Eye (tissue), 1 donor: ENCODE measurements at regions not wholly inside any gene's neighbourhood (a gene's known extent, or its start where the extent isn't known, plus 50 kb on each side); places are given as distances from the start of the nearest gene placed in this dataset.
A peak's percentile ranks its signal among the peaks of the same experiment; 100 is the strongest.

Experiments used
- DNase-seq: peaks from one replicate; pipeline ENCODE4 v3.0.0-alpha.2; 2015

DNA sequence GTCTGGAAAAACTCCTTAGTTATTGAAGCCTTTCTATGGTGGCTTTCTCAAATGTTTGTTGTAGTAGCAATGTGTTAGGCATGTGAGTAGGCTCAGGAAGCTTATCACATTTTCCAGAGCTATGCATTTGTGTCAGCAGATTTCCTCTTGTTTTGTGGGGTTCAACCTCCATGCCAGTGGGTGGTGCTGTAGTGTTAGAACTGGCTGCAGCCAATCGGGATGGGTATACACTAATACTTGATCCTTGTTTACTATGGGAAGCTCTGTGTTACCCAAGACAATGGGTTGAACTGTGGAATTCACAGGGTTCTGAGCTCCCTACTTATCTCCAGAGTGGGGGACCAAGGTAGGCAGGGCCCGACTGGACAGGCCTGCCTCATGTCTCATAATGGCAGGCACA is 348.5 kb upstream of the ADAMTS5 start:
- no peak for DNase-seq

DNA sequence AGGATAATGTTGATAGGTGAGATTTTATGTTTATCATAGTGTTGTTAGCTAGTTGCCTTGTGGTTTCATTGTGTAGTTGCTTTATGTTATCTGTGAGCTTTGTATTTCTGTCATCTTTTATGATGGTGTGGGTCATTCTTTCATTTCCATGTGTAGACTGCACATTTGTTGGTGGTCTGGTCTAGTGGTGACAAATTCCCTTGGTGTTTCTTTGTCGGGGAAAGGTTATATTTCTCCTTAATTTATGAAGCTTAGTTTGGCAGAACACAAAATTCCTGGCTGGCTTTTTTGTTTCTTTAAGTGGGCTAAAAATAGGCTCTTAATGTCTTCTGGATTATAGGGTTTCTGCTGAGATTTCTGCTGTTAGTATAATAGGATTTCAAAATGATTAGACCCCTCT is 347.2 kb upstream of the ADAMTS5 start:
- no peak for DNase-seq

DNA sequence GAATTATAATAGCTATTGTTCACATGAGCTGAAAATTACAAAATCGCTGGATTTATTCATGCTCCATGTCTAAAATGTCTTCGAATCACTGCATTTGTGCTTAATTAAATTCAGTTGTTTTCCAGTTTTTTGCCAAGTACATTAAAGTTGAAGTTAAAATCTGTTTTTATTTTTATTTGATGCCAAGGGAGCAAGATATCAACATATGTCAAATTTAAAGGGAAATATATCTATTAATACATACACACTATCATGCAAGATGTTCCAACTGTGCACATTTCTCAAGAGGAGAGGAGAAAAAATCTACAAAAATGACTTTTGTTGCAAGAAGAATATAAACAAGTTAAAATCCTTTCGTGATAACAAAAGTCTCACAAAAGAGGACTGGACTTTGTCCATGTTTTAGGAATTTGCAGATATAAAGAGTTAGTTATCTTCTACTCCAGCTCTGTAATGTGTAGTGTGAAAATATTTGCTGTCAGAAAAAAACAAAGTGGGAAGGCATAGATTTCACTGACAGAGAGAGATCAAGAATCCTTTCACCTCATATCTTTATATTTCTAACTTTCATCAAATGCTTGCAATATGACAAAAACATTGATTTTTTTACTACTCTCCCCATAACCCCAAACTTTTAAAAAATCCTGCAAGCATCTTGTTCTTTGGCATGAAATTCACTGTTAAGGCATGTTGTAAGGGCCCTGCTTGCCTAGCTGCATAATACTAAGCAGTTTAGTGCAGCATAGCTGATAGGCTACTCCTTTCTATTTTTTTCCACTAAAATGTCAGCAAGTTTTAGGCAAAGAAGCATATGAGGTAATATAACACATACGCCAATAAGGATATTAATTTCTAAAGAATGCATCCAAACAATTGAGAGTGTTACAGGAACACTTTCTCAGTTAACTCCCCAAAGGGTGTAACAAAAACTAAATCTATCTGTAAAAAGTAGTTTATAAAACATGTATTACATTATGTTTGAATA is 340.2 kb upstream of the ADAMTS5 start:
- DNase-seq, result peak; percentile 44

DNA sequence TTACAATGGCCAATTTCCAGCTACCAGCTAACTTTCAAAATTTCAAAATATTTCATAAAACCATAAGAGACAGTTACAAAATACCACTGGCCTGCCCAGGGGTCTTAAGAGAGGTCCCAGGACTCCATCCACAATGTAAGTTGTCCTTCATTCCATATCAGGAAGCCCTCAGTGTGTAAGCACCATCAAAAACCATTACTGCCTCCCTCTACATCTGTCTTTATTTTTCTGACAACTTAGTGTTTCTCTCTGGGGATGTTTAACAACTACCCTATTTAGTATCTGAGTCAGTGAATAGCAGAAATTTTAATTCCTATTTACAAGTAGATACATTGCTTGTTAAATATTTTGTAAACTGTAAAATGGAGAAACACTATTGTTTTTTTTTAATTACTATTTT is 339.3 kb upstream of the ADAMTS5 start:
- peak; percentile 25 for DNase-seq

DNA sequence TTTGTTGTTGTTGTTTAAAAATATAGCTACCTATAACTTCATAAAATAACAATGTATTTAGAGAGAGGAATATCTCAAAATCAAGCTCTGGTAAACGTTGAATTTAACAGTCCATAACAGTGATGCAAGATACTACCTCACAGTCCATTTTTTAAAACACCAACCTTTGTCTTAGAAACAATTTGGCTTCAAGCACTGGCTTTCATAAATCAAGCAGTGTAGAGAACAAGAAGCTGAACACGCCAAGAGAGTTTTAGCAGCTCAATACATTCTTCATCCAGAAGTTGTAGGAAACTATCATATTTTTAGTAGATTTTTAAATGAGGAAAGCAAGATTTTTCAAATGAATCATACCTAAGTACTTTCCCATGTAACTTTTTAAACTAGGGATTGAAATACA is 334.3 kb upstream of the ADAMTS5 start:
- DNase-seq, result no peak

DNA sequence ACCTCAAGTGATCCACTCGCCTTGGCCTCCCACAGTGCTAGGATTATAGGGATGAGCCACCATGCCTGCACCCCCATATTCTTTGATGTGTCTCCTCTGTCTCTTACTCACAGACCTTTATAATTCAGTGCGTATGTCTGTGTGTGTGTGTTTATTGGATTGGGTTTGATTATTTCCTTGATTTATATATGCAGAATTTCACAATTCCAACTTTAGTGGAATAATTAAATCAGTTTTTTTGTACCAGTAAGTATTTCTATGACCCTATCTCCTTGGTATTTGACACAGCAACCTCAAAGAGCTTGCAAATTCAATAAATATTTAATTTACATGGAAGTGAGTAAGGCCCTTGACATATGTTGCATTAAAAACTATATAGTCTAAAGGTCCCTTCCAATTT is 333.9 kb upstream of the ADAMTS5 start:
- DNase-seq, result no peak

DNA sequence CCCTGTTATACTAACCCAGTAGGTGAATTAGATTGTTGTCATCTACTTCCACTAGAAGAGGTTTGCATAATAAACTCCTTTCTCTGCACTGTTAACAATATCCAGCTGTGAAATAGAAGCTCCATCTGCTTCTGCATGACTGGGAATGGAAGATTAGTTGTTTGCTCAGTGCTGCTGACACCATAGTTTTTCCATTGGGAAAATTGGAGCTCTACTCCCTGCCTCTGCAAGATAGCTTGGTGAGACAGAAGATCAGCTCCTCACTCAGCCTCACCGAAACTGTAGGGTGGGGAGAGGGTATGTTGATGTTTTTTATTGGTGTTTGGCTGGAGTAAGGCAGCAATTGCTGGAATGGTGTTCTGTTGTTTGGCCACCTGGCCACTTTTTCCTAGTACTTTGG is 331.6 kb upstream of the ADAMTS5 start:
- DNase-seq, result peak; percentile 27

DNA sequence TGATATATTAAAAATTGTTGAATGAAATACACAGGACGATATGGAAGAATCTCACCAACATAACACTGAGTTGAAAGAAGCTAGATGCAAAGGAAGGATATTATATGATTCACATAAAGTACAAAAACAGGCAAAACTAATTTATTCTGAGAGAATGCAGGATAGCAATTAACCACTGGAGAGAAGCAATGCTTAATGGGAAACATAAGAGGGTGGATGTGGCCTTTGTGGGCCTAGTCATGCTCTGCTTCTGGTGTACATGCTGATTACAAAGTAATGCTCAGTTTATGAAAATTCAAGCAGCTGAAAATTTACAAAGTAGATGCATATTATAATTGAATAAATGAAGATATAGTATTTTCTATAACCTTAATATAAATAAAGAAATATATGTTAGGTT is 326.4 kb upstream of the ADAMTS5 start:
- no peak for DNase-seq

DNA sequence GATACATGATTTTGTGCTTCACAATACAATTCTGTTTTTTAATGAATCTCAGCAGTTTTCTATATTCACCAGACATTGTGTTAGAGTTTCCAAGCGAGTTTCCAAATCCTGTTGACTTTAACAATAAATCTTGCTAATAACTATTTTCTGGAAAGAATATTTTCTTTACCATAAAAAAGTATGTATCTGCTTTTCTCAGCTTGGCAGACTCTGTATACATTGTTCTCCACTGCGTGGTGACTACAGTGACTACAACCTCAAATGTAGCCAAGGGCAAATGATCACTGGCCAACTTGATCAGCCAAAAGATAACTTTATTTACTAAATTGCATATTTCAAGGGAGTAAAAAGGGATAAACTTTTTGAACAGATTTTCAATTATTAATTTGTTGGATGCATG is 325.9 kb upstream of the ADAMTS5 start:
- no peak for DNase-seq

DNA sequence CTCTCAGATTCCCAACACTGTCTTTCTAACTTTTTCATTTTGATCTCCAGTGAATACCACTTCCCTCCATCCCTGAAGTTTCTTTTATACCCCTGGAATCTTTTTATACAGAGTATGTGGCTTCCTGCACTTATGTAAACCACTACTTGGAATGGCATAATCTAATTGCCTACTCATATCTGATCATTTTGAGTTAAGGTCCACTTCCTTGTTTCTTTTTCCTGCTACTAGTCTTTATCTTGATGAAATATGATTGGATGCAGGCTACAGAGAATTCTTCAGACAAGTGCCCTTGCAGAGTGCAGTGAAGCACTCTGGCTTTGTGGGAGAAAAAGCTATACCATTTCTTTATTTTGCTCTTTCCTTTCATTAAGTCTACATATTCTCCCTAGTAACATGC is 325.3 kb upstream of the ADAMTS5 start:
- no peak for DNase-seq

DNA sequence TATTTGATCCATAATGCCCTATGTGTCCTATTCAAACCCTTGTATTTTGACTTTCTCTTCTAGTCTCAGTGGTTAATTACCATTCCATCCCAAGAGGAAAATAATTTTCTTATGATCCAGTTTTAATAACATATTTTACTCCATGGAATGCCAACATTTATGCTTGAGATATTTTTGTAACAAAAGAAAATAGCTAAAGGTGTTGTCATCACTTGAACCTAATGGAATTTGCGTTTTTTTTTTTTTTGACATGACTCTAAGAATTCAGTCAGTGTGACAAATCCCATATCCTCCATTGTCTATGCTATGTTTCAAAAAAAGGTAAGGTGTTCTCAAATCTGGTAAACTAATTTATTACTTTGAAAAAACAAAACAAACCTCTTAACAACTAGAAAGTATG is 324.1 kb upstream of the ADAMTS5 start:
- no peak for DNase-seq

DNA sequence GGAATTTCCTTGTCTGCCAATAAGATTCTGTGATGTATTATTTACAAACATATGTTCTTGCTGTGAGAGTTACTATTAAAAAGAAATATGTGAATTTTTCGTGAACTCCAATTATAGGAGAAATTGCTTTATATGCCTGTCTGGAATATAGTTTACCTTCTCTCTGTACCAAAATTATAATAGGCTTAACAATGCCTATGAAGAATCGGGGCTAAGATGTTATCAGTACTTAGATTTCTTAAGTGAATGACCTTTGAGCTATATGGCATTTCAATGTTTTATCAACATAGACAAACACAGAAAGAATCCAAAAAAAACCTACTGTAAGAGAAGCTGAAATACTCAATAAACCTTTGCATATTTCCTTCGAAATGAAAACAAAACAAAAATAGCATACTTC is 323.1 kb upstream of the ADAMTS5 start:
- DNase-seq, result no peak

DNA sequence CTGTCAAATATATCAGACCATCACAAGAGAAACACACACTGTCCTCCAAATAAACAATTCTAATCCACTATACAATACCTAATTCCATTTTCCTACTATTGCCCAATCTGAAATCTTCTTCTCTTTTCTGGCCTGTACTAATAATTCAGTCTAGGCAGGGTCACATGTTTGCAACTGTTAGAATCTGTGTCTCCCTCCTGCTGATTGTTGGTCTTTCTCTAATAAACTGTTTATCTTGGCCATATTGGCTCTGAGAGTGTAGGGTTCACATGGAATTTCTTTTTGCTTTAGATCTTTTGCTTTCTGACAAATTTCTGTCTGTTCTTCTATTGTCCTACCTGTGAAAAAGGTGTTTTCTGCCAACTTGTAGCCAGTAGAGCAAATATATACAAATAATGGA is 319.9 kb upstream of the ADAMTS5 start:
- DNase-seq, result no peak

DNA sequence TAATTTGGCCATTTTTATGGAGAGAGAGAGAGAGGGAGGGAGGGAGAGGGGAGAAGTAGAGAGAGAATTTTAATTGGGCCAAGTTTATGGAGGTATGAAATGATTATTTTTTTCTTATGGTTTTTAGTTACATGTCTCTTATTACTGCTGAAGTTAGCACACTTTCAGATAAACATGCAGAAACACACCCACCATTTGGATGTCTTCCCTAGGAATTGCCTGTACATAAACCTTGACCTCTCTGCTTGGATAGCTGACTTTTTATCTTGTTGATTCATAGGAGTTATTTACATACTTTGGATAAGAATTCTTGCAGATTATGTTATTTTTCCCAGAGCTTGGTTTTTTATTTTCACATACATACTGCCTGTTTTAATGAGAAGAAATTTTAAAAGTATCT is 310.2 kb upstream of the ADAMTS5 start:
- DNase-seq, result no peak

DNA sequence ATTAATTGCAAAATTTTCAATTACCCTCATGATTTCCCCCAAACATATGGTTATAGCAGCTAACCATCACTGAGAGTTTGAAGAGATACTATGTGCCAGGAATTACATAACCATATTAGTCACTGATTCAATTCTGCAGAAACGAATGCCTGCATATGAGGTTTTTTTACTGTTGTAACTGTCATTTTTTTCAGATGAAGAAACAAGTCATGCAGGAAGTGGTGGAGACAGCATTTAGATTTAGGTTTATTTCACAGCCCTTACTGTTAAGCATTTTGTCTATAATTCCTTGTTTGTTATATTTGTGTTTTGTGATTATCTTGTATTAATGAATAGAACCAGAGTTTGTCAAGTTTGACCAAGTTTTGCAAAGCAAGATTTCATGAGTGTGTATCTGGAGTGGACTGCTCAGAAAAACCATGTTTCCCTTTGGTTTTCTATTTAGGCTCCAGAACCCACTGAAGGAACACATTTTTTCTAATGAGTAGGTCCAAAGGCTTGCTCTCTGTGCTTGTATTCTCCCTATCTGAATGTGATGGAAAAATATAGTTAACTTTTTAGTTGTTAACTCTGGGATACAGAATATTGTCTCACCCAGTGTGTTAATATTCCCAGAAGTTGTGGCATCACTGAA is 308.5 kb upstream of the ADAMTS5 start:
- no peak for DNase-seq

DNA sequence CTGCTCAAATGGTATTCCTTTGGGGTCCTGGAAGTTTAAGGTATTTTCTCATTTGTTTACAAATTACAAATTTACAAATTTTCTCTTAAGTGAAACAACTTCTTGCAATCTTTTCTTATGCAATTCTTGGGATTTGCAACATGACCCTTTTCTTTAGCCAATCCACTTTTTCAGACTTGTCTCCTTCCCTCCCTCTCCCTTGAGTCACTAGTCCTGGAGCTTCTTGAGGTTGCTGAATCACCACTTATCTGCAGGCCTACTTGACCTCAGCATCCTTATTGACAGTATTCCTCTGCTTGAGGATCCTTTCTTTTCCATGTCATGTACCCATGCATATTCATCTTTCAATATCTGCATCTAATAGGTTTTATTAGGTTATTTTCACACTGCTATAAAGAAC is 302.8 kb upstream of the ADAMTS5 start:
- no peak for DNase-seq

DNA sequence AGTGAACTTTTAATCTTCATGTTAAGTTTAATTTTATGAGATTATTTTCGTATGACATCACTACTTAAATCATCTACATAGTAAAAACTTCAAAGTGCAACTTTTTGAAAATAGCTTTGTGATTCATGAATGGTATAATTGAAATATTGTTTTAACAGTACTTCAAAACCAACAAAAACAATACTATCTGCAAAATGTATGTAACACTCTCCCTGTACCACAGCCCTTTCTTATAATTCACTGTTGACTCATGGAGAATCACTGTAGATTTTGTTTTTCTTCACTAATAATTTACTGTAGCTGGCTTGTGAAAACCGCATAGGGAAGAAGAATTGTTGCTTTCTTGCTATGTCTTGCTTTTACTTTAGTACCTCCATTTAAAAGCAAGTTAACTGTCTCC is 301.4 kb upstream of the ADAMTS5 start:
- DNase-seq, result no peak

DNA sequence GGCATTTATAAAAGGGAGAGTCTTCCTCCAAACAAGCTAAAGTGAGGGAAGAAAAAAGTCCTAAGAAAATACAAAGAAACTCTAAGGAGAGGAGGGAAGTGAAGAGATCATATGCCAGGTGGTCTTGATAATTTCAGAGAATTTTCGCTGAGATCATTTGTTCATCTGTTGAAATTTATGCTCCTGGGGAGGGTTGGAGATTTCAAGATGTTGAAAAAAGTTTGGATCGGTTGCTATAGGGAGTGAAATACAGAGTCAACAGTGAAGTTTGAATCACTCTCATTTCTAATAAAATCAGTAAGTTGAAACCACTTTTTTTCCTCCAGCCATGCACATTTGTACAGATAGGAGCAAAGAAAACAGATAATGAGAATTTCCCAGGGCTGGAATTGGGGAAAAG is 299.1 kb upstream of the ADAMTS5 start:
- peak; percentile 12 for DNase-seq

DNA sequence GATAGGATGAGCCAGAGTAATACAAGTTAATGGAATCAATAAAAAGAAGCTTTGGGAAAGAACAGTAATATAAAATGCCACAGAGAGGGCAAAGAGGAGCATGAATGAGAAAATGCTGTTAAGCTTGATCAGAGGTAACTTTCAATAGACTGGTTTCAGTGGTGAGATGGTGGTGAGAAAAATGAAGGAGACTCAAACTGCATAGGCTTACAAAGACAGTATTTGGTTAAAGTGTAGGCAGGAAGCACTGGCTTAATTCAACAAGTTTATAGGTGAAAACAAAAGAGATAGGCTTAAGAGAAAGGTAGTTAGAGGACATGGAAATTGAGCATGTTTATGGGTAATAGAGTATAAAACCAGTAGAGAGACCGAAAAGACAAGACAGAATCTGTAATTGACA is 298.6 kb upstream of the ADAMTS5 start:
- DNase-seq, result no peak

DNA sequence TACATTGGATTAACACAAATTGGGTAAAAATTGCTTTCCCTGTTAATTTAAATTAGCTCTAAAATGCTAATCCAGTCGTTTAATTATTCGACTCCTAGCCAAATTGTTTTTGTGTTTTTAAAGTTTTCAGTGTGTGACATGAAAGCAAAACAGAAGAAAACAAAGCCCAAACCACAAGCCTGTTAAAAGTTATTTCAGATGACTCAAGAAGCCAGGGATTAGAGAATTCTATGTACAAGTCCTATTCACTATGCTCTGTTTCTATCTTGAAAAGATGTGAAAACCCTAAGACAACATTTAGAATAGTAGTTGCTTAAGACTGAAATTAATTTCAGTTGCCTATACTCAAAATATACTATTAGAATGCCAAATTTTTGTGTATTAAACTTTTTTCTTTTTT is 294.8 kb upstream of the ADAMTS5 start:
- DNase-seq, result no peak

DNA sequence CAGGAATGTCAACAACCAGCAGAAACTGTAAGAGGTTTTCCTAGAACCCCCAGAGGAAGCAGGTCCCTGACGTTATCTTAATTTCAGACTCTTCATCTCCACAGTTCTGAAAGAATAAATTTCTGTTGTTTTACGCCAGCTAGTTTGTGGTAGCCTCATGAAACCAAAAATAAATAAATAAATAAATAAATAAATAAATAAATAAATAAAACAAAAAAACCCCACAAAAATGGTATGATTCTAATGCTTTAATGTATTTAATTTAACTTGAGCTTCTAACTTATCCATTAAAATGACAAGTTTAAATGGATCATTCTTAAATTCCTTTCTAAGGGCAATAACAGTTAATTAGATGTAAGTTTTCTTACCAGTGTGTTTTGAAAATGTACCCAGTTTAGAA is 293.8 kb upstream of the ADAMTS5 start:
- DNase-seq, result no peak

DNA sequence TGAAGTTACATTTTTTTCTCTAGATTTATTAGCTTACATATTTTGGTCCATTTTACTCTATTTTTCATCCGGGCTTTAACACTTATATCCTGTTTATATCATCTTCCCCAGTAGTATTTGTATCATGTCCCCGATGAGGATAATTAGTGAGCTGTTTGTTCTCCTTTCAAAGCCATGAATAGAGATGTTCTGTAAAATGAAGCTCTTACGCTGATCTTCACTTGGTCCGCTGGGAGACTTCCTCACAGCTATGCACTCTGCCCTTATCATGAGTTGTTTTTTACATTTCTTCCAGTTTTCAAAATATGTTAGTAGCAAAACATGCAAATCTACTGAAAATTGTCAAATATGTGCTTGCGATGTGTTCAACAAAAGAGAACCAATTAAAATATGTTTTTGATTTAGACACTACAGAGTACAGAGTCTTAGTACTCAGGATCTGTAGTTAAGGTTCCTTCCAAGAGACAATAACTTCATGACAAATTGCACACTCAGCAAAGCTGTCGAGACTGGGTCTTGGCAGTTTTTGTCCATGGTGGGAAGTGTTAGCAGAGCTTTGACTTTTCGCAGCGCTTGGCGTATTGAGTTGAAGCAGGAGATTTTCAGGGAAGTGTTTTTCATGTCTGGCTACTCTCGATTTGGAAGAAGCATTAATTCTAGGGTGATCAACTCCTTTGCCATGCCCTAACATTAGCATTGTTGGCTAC is 292.0 kb upstream of the ADAMTS5 start:
- no peak for DNase-seq

DNA sequence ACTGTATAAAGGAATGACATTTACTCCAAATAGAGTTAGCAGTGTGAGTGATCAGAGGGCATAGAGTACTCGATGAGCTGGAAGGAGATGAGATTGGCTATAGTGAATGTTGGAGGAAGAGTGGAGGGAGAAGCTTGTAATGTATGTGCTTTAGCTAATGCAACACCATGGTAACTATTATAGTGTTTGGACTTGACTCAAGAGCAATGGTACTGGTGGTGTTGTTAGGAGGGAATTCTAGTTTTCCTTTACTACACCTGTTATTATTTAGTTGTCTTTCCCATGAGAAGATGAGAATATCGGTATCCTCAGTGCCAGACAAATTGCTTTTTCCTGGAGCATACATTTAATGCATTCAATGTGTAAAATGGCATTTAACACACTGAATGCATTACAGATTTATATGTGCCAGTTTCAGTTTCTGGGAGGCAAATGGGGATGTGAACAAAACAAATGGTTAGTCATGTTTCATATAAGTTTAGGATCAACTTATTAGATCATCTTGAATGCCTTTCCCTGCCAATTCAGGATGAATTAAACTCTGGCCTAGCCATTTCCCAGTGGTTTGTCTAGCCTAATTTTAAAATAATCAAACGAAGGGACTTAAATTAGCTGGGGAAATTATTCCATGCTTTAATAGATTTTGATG is 291.1 kb upstream of the ADAMTS5 start:
- DNase-seq, result peak; percentile 53
